ENCODE measurements at regions not wholly inside any gene's neighbourhood (a gene's known extent, or its start where the extent isn't known, plus 50 kb on each side); places are given as distances from the start of the nearest gene placed in this dataset.

GRCh38 chr11:95373241-95373640 lies 142.2 kb upstream of the SESN3 start:
- no peak for DNase-seq (ENCODE audit: low read depth, low spot score)
- TF ChIP-seq CTCF (IDR thresholded peaks at IDR 0.05; ENCODE audit: insufficient read depth, low read length, missing control alignments) = no peak
- H3K4me3 ChIP-seq (ENCODE audit: low read depth, low read length) = no peak overlapping the region
- POLR2A ChIA-PET = no interaction called here
- CTCF ChIA-PET = interaction anchor here (2.6 kb wide), 1 partner anchor 332 kb away, joined by 8 read pairs; no protein-coding TSS in a partner anchor

GRCh38 chr11:95372097-95372656 lies 141.2 kb upstream of the SESN3 start:
- ChIA-PET CTCF (no interaction called here), POLR2A (no interaction called here)
- no peak overlapping the region for H3K4me3 ChIP-seq (ENCODE audit: low read depth, low read length)
- TF ChIP-seq CTCF (IDR thresholded peaks at IDR 0.05; ENCODE audit: insufficient read depth, low read length, missing control alignments) = no peak
- no peak for DNase-seq (ENCODE audit: low read depth, low spot score)

- ChIA-PET CTCF (interaction anchor here (0.7 kb wide), 1 partner anchor 33 kb away, joined by 3 read pairs; no protein-coding TSS in a partner anchor), POLR2A (no interaction called here)
- TF ChIP-seq CTCF (IDR thresholded peaks at IDR 0.05; ENCODE audit: insufficient read depth, low read length, missing control alignments) = no peak
- no peak overlapping the region for H3K4me3 ChIP-seq (ENCODE audit: low read depth, low read length)
- DNase-seq (ENCODE audit: low read depth, low spot score) = no peak
Observed at GRCh38 chr11:95371153-95371552, 140.2 kb upstream of the SESN3 start.

GRCh38 chr11:95367726-95368125 lies 136.7 kb upstream of the SESN3 start:
- no peak for TF ChIP-seq CTCF (IDR thresholded peaks at IDR 0.05; ENCODE audit: insufficient read depth, low read length, missing control alignments)
- H3K4me3 ChIP-seq (ENCODE audit: low read depth, low read length) = no peak overlapping the region
- DNase-seq (ENCODE audit: low read depth, low spot score) = no peak
- ChIA-PET CTCF (no interaction called here), POLR2A (no interaction called here)

- TF ChIP-seq CTCF (IDR thresholded peaks at IDR 0.05; ENCODE audit: insufficient read depth, low read length, missing control alignments) = no peak
- ChIA-PET CTCF (no interaction called here), POLR2A (no interaction called here)
- no peak overlapping the region for H3K4me3 ChIP-seq (ENCODE audit: low read depth, low read length)
- no peak for DNase-seq (ENCODE audit: low read depth, low spot score)
Observed at GRCh38 chr11:95365348-95365747, 134.3 kb upstream of the SESN3 start.

- no peak overlapping the region for H3K4me3 ChIP-seq (ENCODE audit: low read depth, low read length)
- no peak for TF ChIP-seq CTCF (IDR thresholded peaks at IDR 0.05; ENCODE audit: insufficient read depth, low read length, missing control alignments)
- DNase-seq (ENCODE audit: low read depth, low spot score) = no peak
- CTCF ChIA-PET = no interaction called here
- POLR2A ChIA-PET = no interaction called here
Observed at GRCh38 chr11:95364324-95365295, 133.6 kb upstream of the SESN3 start.
